GM19238 (cell line): ENCODE measurements at regions not wholly inside any gene's neighbourhood (a gene's known extent, or its start where the extent isn't known, plus 50 kb on each side); places are given as distances from the start of the nearest gene placed in this dataset.

Experiments used
- DNase-seq: peaks from one replicate; pipeline ENCODE4 v3.0.0; 2011; ENCODE audit warnings: low spot score; ENCODE audit not compliant: insufficient read length

GRCh38 chr6:91020744-91021143 is 433.9 kb upstream of the MAP3K7 start:
- no peak for DNase-seq

DNA sequence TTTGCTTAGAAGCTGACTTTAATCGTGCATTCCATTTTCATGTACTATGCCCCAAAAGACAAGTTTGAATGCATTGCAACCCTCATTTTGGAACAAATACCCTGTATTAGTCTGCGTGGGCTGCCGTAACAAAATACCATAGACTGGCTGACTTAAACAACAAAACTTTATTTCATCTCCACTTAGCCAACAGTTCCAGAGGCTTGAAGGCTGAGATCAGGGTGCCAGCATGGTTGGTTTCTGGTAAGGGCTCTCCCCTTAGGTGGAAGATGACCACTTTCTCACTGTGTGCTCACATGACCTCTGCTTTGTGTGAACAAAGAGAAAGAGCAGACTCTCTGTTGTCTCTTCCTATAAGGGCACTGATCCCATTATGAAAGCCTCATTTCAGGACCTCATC is 431.7 kb upstream of the MAP3K7 start:
- DNase-seq = no peak

- no peak for DNase-seq
These were observed 426.6 kb upstream of the MAP3K7 start for GRCh38 chr6:91013511-91013910.

- DNase-seq = no peak
These were observed 410.2 kb upstream of the MAP3K7 start for GRCh38 chr6:90997076-90997475.

DNA sequence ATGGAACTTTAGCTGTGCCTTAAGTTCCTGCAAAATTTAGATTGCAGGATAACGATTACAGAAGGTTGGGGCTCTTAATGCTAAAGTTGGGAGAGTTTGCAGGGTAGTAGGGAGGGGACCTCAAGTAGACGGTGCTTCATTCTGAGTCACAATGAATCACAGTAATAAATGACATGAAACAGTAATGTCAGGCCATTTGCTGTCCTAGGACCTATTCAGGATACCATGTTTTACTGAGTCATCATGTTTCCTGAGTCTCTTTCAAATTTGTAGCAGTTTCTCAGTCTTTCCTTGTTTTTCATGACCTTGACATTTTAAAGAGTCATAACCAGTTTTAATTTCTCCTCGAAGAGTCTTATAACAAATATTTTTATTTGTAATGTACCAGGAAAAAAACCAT is 406.9 kb upstream of the MAP3K7 start:
- DNase-seq = no peak

DNA sequence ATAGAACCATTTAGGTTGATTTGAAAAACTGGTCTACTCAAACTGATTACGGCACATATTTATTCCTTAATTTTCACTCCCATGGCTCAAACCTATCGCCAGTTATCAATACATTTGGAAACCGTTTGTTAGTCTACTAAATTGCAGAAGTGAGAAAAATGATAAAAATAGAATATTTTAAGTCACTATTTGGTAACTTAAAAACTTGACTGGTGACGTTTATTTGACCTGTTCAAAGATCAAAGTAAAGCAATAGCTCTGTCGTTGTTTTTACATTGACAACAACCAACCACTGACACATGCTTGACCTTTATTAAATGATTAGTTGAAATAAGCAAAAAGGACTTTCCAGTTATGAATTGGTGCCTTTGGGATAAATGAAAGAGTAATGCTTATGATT is 402.9 kb upstream of the MAP3K7 start:
- DNase-seq = no peak

DNA sequence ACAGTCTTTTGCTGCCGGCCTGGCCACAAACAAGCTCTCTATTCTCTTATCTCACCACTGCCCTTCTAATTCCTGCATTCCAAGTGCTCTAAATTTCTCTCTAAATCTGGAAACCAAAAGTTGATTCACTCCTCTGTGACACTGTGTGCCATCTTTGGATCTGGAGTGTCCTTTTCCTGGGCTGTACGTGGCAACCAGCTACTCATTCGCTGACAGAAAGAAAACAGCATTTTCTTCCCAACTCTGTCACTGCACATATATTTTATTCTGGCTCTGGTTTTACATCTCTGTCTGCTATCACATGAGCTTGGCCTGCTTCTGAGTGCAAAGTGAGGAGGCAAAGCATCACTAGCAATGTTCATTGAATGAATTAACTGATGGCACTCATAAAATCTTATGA is 397.2 kb upstream of the MAP3K7 start:
- DNase-seq = no peak

- no peak for DNase-seq
These were observed 396.6 kb upstream of the MAP3K7 start for GRCh38 chr6:90983462-90983861.

DNA sequence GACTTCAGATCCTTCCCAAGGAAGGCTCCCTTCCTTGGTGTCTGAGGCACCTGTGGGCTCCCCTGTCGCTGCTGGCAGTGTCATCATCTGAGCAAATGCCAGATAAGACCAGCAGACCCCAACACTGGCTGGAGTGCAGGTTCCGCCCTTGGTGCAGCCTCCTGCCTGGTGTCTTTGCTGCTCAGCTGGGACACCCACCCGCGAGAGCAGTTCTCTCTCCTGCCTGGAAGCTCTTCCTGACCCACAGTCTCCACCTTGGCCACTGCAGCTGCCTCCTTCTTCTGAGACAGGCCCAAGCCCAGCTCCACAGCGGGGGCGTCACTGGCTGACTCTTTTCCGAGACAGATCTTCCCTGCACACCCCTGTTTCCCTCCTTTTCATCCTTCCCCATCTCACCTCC is 395.7 kb upstream of the MAP3K7 start:
- DNase-seq = no peak

- DNase-seq = no peak
These were observed 395.2 kb upstream of the MAP3K7 start for GRCh38 chr6:90982051-90982450.

DNA sequence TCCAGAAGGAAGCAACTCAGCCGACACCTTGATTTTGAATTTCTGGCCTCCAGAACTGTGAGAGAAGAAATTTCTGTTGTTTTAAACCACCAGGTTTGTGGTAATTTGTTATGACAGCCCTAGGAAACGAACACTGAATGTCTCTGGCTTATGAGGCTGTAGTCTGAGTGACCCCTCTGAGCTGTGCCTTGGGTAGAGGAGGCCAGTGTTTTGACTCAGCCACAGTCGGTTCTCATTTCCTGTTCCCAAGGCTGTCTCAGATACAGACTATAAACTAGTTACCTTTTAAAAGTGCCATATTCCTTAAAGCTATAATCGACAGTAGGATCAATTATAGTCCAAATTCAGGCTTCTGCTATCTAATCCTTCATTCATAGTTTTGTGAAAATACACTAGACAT is 391.2 kb upstream of the MAP3K7 start:
- no peak for DNase-seq

- DNase-seq = no peak
These were observed 390.6 kb upstream of the MAP3K7 start for GRCh38 chr6:90977513-90977912.

- DNase-seq = no peak
These were observed 389.5 kb upstream of the MAP3K7 start for GRCh38 chr6:90976341-90976740.

GRCh38 chr6:90975741-90976140 is 388.9 kb upstream of the MAP3K7 start:
- no peak for DNase-seq

DNA sequence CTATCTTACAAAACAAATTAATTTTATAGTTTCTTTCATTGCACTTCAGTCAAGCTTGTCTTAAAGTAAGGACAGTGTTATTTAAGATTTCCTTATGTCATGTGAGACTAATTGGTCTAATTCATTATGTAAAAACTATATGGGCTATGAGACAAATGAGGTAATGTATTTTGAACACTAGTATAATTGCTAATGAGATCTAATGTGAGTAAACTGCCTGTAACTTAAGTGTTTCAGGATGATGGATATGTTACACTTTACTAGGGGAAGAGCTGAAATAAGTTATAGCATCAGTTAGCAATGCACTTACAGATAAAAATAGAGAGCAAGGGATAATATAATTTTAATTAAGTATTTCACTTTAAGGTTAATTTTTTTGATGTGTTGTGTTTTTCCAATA is 386.3 kb upstream of the MAP3K7 start:
- DNase-seq = no peak

GRCh38 chr6:90970672-90971071 is 383.8 kb upstream of the MAP3K7 start:
- no peak for DNase-seq

DNA sequence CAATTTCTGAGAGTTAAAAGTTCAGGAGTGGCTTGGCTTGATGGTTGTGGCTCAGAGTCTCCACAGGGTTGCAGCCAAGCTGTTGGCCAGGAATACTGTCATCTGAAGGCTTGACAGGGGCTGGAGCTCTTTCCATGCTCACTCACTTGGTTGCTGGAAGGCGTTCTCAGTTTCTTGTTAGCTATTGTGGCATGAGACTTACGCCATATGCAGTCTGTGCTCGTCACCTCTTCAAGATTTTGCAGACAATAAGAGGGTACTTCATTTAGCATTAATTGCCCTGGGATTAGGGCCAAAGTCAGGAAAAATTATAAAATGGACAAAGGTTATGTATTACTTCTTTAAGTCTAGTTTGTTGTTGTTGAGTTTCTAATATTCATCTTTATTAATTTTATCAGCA is 380.6 kb upstream of the MAP3K7 start:
- DNase-seq = no peak

DNA sequence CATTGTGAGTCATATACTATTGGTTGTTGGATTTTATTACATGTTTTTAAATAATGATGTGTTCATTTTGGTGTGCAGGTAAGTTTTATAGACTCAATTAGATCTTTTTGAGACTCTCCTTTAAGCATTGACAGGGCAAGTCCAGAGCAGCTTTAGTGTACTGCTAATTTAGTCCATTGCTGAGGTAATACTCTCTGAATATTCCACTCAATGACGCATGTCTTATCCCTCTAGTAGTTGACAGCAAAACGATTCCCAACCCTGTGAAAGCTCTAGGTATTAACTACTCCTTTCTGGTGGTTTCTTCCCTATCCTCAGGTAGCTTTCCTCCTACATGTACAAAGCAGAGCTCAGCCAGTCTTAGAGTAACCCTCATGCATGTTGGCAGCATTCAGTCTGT is 373.5 kb upstream of the MAP3K7 start:
- no peak for DNase-seq

DNA sequence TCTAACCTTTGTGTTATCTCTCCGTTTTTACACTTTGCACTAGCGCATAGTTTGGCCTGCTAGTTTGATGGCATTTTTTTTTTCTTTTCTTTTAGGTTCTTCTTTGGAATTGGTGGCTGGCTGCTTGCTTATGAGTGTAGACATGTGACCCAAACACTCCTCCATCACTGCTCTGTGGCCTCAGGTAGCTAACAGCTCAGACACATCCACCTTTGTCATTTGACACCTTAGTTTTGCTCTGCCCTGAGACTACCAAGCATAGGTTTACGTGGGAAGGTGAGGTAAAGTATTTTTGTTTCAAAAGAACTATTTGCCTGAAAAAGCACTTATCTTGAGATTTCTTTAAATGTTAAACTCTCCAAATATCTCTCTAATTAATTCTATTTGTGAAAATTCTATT is 368.4 kb upstream of the MAP3K7 start:
- DNase-seq = no peak

- DNase-seq = no peak
These were observed 366.7 kb upstream of the MAP3K7 start for GRCh38 chr6:90953405-90954161.

GRCh38 chr6:90952176-90952575 is 365.3 kb upstream of the MAP3K7 start:
- no peak for DNase-seq

- DNase-seq = no peak
These were observed 361.7 kb upstream of the MAP3K7 start for GRCh38 chr6:90948540-90948939.

- DNase-seq = no peak
These were observed 360.6 kb upstream of the MAP3K7 start for GRCh38 chr6:90947184-90948064.
